Breast epithelium (tissue), 3 donors: ENCODE measurements at regions not wholly inside any gene's neighbourhood (a gene's known extent, or its start where the extent isn't known, plus 50 kb on each side); places are given as distances from the start of the nearest gene placed in this dataset.

ENCODE experiments used
- POLR2A ChIP-seq: fragments of 450-650 bp; IDR thresholded peaks from one replicate; pipeline ENCODE4 v1.6.1; 2016; ENCODE audit warnings: antibody characterized with exemption, mild to moderate bottlenecking, moderate library complexity
- POLR2AphosphoS5 ChIP-seq, 3 donors: sonication (generic); formaldehyde crosslinking; IDR thresholded peaks; one replicate each; pipeline ENCODE4 v1.6.1; 2017; ENCODE audit warnings: antibody characterized with exemption in 3 of 3
- TF ChIP-seq, protein P1 (sequence below), 3 donors: fragments of 450-650 bp; IDR thresholded peaks; one replicate each; pipeline ENCODE4 v1.5.1; 2016 to 2017; ENCODE audit warnings: antibody characterized with exemption in 3 of 3, mild to moderate bottlenecking in 3 of 3, moderate library complexity in 3 of 3

DNA sequence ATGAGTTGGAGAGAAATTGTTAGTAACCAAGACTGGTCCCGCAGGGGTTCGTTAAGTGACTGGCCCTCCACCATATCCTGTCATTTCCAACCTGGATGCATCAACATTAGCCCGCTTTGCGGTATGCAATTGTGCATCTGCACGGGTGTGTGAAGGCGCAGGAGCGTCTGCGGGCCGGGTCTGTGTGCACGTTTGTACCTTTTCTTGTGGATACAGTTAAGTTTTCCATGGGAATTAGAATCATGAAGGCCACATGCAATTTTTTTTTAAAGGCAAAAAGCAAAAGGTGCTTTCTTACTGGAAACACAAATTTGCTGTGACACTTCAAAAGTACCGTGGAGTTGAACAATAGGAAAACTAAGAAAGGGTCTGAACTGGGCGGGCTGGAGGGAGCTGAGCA, 355.4 kb upstream of the ZFHX3 start:
- TF ChIP-seq, protein P1, sequence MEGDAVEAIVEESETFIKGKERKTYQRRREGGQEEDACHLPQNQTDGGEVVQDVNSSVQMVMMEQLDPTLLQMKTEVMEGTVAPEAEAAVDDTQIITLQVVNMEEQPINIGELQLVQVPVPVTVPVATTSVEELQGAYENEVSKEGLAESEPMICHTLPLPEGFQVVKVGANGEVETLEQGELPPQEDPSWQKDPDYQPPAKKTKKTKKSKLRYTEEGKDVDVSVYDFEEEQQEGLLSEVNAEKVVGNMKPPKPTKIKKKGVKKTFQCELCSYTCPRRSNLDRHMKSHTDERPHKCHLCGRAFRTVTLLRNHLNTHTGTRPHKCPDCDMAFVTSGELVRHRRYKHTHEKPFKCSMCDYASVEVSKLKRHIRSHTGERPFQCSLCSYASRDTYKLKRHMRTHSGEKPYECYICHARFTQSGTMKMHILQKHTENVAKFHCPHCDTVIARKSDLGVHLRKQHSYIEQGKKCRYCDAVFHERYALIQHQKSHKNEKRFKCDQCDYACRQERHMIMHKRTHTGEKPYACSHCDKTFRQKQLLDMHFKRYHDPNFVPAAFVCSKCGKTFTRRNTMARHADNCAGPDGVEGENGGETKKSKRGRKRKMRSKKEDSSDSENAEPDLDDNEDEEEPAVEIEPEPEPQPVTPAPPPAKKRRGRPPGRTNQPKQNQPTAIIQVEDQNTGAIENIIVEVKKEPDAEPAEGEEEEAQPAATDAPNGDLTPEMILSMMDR (IDR thresholded peaks at IDR 0.05) = no peak
- TF ChIP-seq POLR2A (no peak), POLR2AphosphoS5 (IDR thresholded peaks at IDR 0.05) (no peak)
